ENCODE measurements at regions not wholly inside any gene's neighbourhood (a gene's known extent, or its start where the extent isn't known, plus 50 kb on each side); places are given as distances from the start of the nearest gene placed in this dataset.

- TF ChIP-seq POLR2A (IDR thresholded peaks at IDR 0.05), result no peak
- TF ChIP-seq, protein P1, sequence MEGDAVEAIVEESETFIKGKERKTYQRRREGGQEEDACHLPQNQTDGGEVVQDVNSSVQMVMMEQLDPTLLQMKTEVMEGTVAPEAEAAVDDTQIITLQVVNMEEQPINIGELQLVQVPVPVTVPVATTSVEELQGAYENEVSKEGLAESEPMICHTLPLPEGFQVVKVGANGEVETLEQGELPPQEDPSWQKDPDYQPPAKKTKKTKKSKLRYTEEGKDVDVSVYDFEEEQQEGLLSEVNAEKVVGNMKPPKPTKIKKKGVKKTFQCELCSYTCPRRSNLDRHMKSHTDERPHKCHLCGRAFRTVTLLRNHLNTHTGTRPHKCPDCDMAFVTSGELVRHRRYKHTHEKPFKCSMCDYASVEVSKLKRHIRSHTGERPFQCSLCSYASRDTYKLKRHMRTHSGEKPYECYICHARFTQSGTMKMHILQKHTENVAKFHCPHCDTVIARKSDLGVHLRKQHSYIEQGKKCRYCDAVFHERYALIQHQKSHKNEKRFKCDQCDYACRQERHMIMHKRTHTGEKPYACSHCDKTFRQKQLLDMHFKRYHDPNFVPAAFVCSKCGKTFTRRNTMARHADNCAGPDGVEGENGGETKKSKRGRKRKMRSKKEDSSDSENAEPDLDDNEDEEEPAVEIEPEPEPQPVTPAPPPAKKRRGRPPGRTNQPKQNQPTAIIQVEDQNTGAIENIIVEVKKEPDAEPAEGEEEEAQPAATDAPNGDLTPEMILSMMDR (IDR thresholded peaks at IDR 0.05), result no peak
Observed at GRCh38 chr9:79357616-79358015, 214.1 kb upstream of the TLE4 start.
